ENCODE measurements at regions not wholly inside any gene's neighbourhood (a gene's known extent, or its start where the extent isn't known, plus 50 kb on each side); places are given as distances from the start of the nearest gene placed in this dataset.
"Not testable (repeated sequence)": the region's sequence is repeated elsewhere in the genome, so short reads cannot be mapped to it uniquely, and the experiment has no call there.

DNA sequence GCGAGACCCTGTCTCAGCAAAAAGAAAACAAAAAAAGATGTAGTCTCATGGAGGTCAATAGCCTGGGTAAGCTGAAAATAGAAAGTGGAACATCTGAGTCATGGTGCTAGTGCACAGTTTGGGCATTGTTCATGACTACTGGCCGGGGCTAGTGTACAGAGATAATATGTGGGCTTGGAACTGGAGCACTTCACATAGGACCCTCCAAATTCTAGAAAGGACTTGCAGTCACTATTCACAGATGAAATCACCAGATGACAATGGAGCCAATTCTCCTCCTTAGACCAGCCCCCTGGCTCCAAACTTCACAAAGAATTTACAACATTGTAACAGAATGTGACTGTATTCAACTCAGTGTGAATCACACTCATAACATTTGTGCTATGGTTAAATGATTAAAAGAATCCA lies 367.8 kb upstream of the SLC7A11 start:
- DNase-seq, result no peak

- no peak for DNase-seq
These were observed 362.4 kb upstream of the SLC7A11 start for GRCh38 chr4:138604556-138604955.

DNA sequence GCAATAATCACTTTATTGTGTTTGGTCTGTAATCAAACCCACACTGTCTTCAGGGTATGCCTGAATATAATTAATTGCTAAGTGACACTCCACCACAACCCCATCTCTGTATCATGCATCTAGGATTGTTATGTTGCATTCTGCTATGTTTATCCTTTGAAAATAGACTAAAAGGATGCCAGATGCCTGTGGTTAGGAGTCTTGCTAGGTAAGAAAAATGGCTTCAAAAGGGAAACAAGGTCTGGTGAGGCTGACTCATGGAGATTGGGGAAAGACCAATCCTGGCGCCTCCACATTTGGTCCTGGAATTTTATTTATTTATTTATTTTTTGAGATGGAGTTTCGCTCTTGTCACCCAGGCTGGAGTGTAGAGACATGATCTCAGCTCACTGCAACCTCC lies 360.5 kb upstream of the SLC7A11 start:
- DNase-seq, result no peak

- no peak for DNase-seq
These were observed 357.8 kb upstream of the SLC7A11 start for GRCh38 chr4:138599965-138600364.

DNA sequence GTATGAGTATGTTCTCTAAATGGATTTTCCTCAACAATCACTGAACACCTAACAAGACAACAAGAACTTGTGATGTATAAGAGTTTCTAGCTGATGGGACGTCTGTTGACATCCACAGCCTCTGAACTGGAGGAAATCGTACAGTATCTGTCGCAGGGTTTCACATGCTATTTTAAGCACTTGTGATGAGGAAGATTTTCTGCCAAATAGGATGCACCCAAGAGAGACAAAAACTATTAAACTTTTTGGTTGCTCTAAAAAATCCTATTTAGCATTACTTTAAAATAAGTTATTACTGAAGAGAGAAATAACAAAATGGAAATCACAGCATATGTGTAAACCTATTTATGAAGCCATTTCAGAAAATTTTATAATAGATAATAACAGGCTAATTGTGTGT lies 356.1 kb upstream of the SLC7A11 start:
- DNase-seq, result no peak

GRCh38 chr4:138596896-138597295 lies 354.7 kb upstream of the SLC7A11 start:
- no peak for DNase-seq

- no peak for DNase-seq
These were observed 353.7 kb upstream of the SLC7A11 start for GRCh38 chr4:138595731-138596460.

DNA sequence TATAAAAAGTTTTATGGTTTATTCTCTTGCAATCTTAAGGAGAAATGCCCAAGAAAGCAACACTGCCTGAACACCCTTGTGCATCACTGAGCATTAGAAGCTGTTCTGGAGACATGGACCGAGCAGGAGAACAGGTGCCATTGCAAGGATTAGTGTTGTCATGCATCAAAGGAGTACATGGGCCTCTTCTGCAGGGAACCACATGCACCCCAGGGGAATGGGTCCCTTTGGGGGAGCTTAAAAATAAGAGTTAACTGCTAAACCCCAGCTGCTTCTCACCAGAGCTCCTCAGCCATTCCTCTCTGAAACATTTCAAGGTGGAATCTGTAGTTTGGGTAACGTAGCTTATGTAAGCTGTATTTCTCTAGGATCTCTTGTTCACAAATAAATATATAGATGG lies 353.0 kb upstream of the SLC7A11 start:
- DNase-seq, result no peak

- no peak for DNase-seq
These were observed 350.6 kb upstream of the SLC7A11 start for GRCh38 chr4:138592796-138593195.

DNA sequence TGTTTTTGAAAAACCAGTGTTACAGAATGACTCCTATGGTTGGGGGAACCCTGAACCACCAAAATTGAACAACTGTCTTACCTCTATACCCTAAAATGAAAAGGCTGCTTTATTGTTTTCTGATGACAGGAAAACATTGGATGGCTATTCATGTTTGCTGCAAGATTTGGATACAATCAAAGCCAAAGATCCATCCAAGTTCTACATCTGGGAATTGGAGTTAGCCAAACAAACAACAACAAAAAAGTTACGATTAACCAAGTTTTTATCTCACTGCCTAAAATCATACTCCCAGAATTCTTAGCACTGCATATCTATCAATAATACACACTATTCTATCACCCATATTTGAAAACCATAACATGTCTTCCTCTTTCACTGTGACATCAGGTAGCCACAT lies 349.7 kb upstream of the SLC7A11 start:
- no peak for DNase-seq

DNA sequence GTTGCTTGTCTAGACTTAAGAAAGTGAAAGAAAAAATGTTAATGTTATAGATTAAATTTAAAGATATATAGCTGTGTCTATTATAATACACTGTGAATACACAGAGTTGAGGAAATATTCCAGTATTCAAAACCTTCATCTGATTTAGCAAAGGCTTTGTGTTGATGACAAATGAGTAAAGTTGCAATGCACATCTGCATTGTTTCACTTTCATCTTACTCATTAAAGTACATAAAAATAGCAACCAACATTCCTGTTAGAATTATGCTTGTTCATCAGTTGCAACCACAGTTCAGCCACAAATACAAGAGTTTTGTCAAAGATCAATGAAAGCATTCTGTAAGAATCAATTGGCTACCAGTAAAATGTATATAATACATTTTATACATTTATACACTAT lies 346.4 kb upstream of the SLC7A11 start:
- DNase-seq, result no peak

GRCh38 chr4:138579146-138579545 lies 337.0 kb upstream of the SLC7A11 start:
- DNase-seq, result no peak

DNA sequence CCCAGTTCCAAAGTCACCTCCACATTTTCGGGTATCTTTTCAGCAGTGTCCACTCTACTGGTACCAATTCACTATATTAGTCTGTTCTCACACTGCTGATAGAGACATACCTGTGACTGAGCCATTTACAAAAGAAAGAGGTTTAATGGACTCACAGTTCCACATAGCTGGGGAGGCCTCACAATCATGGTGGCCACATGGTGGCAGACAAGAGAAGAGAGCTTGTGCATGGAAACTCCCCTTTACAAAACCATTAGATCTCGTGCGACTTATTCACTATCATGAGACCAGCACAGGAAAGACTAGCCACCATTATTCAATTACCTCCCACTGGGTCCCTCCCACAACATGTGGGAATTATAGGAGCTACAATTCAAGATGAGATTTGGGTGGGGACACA lies 335.7 kb upstream of the SLC7A11 start:
- not testable (repeated sequence) for DNase-seq

GRCh38 chr4:138577145-138577544 lies 335.0 kb upstream of the SLC7A11 start:
- DNase-seq, result no peak

GRCh38 chr4:138576684-138577083 lies 334.5 kb upstream of the SLC7A11 start:
- DNase-seq, result no peak

DNA sequence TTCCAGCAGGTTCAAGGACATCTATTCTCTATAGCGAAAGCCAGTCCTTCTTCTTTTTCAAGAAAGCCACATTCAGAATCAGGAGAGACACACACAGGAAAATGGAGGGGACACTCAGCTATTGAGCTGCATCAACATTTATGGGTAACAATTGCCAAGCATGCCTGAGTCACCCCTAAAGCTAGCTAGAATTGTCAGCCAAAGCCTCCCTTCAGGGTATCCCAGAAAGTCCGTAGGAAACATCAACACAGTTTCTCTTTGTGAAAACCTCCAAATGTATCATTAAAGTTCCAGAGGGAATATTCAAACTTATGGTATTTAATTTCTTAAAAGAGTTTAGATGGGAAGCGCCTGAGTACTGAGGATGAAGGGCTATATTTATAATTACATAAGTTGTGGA lies 331.1 kb upstream of the SLC7A11 start:
- DNase-seq, result no peak

GRCh38 chr4:138572007-138572406 lies 329.9 kb upstream of the SLC7A11 start:
- no peak for DNase-seq

GRCh38 chr4:138567696-138568095 lies 325.5 kb upstream of the SLC7A11 start:
- no peak for DNase-seq

GRCh38 chr4:138565576-138565975 lies 323.4 kb upstream of the SLC7A11 start:
- no peak for DNase-seq

DNA sequence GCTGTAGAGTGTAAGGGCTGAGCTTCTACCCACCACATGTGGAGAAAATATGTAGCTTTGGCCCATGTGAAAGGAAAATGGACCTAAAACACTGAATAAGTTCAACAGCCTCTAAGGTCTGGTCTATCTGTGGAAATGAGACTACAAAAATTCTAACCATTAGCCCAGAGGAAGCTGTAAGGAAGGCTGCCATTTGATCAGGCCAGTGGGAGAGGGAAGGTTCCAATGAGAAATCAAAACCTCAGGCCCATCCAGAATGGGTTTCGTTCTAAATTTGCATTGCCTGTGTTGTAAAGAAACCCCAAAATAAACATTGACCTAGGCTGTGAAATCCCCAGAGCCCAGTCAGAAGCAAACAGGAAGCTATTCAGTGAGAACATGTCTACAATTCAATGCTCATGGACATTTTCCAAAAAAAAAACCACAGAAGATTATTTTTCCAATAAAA lies 320.4 kb upstream of the SLC7A11 start:
- no peak for DNase-seq

DNA sequence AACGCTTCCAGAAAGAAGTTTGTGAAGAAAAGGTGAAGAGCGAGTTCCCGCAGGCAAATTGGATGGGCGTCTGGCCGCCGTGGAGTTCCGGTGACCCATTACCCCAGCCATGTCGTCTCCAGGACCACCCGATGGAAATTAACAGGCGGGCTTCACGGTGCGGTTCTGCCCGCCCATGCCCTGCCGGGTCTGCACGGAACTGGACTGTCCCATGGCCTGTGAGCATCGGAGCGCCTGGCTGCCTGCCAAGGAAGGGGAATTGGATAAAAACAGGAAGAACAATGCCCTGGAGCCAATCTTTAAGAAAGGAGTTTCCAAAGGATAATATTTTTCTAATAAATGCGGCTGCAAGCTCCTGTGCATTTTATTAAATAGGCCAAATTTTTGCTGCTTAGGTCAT lies 319.8 kb upstream of the SLC7A11 start:
- no peak for DNase-seq

DNA sequence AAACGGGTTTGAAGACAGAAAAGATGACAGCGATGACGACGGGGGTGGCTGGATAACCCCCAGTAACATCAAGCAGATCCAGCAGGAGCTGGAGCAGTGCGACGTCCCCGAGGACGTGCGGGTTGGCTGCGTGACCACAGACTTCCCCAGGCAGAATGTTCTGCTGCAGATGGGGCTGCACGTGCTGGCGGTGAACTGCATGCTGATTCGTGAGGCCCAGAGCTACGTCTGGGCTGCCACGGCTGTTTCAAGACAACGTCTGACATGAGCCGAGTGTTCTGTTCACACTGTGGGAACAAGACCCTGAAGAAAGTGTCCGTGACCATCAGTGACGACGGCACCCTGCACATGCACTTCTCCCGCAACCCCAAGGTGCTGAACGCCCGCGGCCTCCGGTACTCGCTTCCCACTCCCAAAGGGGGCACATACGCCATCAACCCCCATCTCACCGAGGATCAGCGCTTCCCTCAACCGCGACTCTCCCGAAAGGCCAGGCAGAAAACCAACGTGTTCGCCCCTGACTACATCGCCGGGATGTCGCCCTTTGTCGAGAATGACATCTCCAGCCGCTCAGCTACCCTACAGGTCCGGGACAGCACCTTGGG lies 319.2 kb upstream of the SLC7A11 start:
- DNase-seq, result no peak

GRCh38 chr4:138560448-138560847 lies 318.3 kb upstream of the SLC7A11 start:
- DNase-seq, result no peak

DNA sequence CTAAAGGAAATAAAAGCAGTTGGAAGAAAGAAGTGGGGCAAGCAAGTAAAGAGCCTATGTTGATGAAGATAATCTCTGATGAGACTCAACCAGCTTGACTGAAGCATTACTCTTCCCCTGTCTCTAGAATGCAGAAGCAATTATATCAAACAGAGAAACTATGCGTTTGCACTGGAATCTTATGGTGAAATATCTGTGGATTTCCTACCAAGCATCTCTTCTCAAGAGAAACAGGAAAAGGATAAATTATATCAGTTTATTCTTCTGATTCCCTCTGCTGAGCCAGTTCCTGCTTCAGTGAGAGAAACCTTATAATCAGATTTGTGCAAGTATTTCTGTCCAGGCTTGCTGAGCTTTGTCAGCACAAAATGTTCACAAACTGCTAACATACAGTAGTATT lies 316.7 kb upstream of the SLC7A11 start:
- no peak for DNase-seq

DNA sequence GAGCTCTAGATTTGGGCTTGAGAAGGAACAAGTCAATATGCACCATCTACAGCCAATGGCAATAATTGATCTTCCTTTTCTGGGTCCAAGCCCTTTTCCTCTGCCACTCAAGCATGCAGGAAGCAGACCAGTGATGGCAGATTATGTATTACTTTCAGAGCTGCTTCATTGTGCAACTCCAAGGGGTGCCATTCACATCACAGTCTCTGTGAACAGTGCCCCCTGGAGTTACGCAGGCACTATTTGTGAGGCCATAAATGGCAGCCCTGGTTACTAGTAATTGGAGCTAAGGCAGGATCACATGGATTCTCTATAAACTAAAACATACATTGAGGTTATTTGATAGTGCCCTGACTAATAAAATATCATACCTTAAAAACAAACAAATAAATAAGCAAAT lies 313.4 kb upstream of the SLC7A11 start:
- no peak for DNase-seq

Data from DMS79 (cell line).